ENCODE measurements at regions not wholly inside any gene's neighbourhood (a gene's known extent, or its start where the extent isn't known, plus 50 kb on each side); places are given as distances from the start of the nearest gene placed in this dataset.

DNA sequence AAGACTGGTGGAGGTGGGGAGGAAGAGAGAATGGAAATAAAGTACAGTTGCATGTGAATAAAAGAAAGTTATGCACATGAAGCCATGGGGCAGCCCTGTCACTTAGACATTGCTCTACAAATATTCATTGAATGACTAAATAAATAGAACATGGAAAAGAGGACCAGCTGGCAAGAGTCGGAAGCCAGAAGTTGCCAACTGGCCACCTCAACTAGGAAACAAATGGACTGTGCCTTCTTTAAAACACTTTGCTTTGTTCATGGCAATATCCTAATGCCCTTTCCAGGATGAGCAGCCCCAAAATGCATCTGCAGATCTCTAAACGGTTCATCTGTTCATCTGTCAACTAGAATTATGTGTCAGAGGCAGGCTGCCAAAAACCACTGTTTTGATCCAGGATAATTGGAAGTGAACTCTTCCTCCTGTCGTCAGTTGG is 157.3 kb downstream of the NOC3L start:
- ATAC-seq, result no peak
- no TSS peak for BruUV-seq (replicated peaks)
- Histone ChIP-seq H3K9ac (ENCODE audit: insufficient read depth, low read depth, low read length) (no peak overlapping the region), H2AFZ (ENCODE audit: low read length) (no peak overlapping the region), H3K9me3 (ENCODE audit: low read length) (no peaks in the 10 kb centered on the region), H3K4me1 (ENCODE audit: insufficient read depth, low read length) (no peaks in the 10 kb centered on the region), H4K20me1 (ENCODE audit: insufficient read depth, low read length) (no peaks in the 10 kb centered on the region), H3K4me3 (replicated peaks in 1 of 3; ENCODE audit: insufficient read depth in 1 of 3, low read depth in 2 of 3, low read length in 3 of 3) (no peak overlapping the region), H3K79me2 (ENCODE audit: insufficient read depth, low read length) (no peaks in the 10 kb centered on the region), H3K4me2 (ENCODE audit: low read depth, low read length) (no peak overlapping the region), H3K27ac (ENCODE audit: extremely low read length, insufficient read depth, low read length) (no peak overlapping the region), H3K36me3 (replicated peaks in 1 of 2; ENCODE audit: control insufficient read depth in 1 of 2, insufficient read depth in 2 of 2, low read length in 2 of 2) (no peaks in the 10 kb centered on the region), H3K27me3 (ENCODE audit: control insufficient read depth in 1 of 2, insufficient read depth in 2 of 2, low read length in 2 of 2) (no peaks in the 10 kb centered on the region; a peak in 1 of 5 replicates)
- no peak for FAIRE-seq
- ChIA-PET CTCF (ENCODE audit: low intra/inter-chr PET ratio, low total read pairs) (no interaction called here), POLR2A (no interaction called here)
- intact Hi-C loops (cut with micrococcal nuclease; ENCODE audit: unreplicated experiment), result no loop called here
- DNase-seq (ENCODE audit: low spot score), result no peak
- TF ChIP-seq ZNF546 (CRISPR knock-in tag; conservative IDR thresholded peaks at IDR 0.05) (no peak), KLF13 (CRISPR knock-in tag; IDR thresholded peaks at IDR 0.05) (no peak), TOE1 (CRISPR knock-in tag; IDR thresholded peaks at IDR 0.05) (no peak)
- in situ Hi-C loops (cut with HindIII; ENCODE audit: extremely low pct_ligation_motif_present, low pct_unique_long_range_greater_than_20kb), result no loop called here
- 45% methylated on average over 3 of the region's 3 CpGs for WGBS (ENCODE audit: low lambda C conversion rate)

DNA sequence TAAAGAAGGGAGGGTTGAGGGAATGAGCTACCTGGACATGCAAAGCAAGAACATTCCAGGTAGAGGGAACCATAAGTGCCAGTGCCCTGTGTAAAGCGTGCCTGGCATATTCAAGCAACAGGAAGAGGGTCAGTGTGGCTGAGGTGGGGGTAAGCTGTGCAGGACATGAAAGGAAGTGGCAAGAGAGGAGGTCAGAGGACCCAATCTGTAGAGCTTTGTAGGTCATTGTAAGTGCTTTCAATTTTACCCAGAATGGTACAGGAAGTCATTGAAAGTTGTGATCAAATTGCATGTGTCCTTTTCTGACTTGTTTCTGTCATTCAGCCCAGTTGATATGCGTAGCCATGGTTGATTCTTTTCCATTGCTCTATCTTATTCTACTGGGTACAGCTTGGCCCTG is 156.6 kb downstream of the NOC3L start:
- WGBS (ENCODE audit: low lambda C conversion rate), result 47% methylated on average over 2 of the region's 2 CpGs
- Histone ChIP-seq H3K9me3 (ENCODE audit: low read length) (no peaks in the 10 kb centered on the region), H3K79me2 (ENCODE audit: insufficient read depth, low read length) (no peaks in the 10 kb centered on the region), H3K4me2 (ENCODE audit: low read depth, low read length) (no peak overlapping the region), H3K36me3 (replicated peaks in 1 of 2; ENCODE audit: control insufficient read depth in 1 of 2, insufficient read depth in 2 of 2, low read length in 2 of 2) (no peaks in the 10 kb centered on the region), H3K4me3 (replicated peaks in 1 of 3; ENCODE audit: insufficient read depth in 1 of 3, low read depth in 2 of 3, low read length in 3 of 3) (no peak overlapping the region), H3K27me3 (ENCODE audit: control insufficient read depth in 1 of 2, insufficient read depth in 2 of 2, low read length in 2 of 2) (no peaks in the 10 kb centered on the region; a peak in 1 of 5 replicates), H3K4me1 (ENCODE audit: insufficient read depth, low read length) (peaks cover 7% of the 10 kb centered on the region; the same call in 1 of the 2 replicates), H3K27ac (ENCODE audit: extremely low read length, insufficient read depth, low read length) (no peak overlapping the region), H2AFZ (ENCODE audit: low read length) (no peak overlapping the region), H3K9ac (ENCODE audit: insufficient read depth, low read depth, low read length) (no peak overlapping the region), H4K20me1 (ENCODE audit: insufficient read depth, low read length) (no peaks in the 10 kb centered on the region)
- no TSS peak for BruUV-seq (replicated peaks)
- DNase-seq (ENCODE audit: low spot score), result no peak
- CTCF ChIA-PET (ENCODE audit: low intra/inter-chr PET ratio, low total read pairs), result no interaction called here
- POLR2A ChIA-PET, result no interaction called here
- no peak for TF ChIP-seq BCL6 (CRISPR knock-in tag; IDR thresholded peaks at IDR 0.05)
- TF ChIP-seq SPEN (CRISPR knock-in tag; IDR thresholded peaks at IDR 0.05; ENCODE audit: low read depth), result no peak
- TF ChIP-seq, protein P1, sequence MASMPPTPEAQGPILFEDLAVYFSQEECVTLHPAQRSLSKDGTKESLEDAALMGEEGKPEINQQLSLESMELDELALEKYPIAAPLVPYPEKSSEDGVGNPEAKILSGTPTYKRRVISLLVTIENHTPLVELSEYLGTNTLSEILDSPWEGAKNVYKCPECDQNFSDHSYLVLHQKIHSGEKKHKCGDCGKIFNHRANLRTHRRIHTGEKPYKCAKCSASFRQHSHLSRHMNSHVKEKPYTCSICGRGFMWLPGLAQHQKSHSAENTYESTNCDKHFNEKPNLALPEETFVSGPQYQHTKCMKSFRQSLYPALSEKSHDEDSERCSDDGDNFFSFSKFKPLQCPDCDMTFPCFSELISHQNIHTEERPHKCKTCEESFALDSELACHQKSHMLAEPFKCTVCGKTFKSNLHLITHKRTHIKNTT (CRISPR knock-in tag; IDR thresholded peaks at IDR 0.05), result no peak
- TF ChIP-seq NFE2L1 (CRISPR knock-in tag; IDR thresholded peaks at IDR 0.05; ENCODE audit: borderline replicate concordance), result no peak
- no peak for TF ChIP-seq KLF12 (CRISPR knock-in tag; IDR thresholded peaks at IDR 0.05; ENCODE audit: borderline replicate concordance)
- TF ChIP-seq, protein P2, sequence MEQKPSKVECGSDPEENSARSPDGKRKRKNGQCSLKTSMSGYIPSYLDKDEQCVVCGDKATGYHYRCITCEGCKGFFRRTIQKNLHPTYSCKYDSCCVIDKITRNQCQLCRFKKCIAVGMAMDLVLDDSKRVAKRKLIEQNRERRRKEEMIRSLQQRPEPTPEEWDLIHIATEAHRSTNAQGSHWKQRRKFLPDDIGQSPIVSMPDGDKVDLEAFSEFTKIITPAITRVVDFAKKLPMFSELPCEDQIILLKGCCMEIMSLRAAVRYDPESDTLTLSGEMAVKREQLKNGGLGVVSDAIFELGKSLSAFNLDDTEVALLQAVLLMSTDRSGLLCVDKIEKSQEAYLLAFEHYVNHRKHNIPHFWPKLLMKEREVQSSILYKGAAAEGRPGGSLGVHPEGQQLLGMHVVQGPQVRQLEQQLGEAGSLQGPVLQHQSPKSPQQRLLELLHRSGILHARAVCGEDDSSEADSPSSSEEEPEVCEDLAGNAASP (CRISPR knock-in tag; IDR thresholded peaks at IDR 0.05; ENCODE audit: borderline replicate concordance), result no peak
- TF ChIP-seq XRCC5 (optimal IDR thresholded peaks at IDR 0.05; ENCODE audit: low read length), result no peak
- TF ChIP-seq CHCHD3 (CRISPR knock-in tag; IDR thresholded peaks at IDR 0.05), result no peak
- intact Hi-C loops (cut with micrococcal nuclease; ENCODE audit: unreplicated experiment) (no loop called here), in situ Hi-C loops (cut with HindIII; ENCODE audit: extremely low pct_ligation_motif_present, low pct_unique_long_range_greater_than_20kb) (no loop called here)
- no peak for ATAC-seq
- no peak for FAIRE-seq
